Trophoblast cell (in vitro differentiated cells and primary cell): ENCODE measurements at regions not wholly inside any gene's neighbourhood (a gene's known extent, or its start where the extent isn't known, plus 50 kb on each side); places are given as distances from the start of the nearest gene placed in this dataset.

Source experiments
- DNase-seq, 2 donors: peaks; one replicate each; pipeline ENCODE4 v3.0.0-alpha.2; 2016
- H2AFZ ChIP-seq: 2 replicates; pipeline ENCODE4 v1.6.1; 2013; ENCODE audit warnings: low read length, moderate library complexity, mild to moderate bottlenecking; ENCODE audit not compliant: insufficient read depth, poor library complexity
- H2AK5ac ChIP-seq: 2 replicates; pipeline ENCODE4 v1.6.1; 2013; ENCODE audit warnings: mild to moderate bottlenecking, low read length
- H2BK120ac ChIP-seq: 2 replicates; pipeline ENCODE4 v1.6.1; 2013; ENCODE audit warnings: low read length, mild to moderate bottlenecking, moderate library complexity; ENCODE audit not compliant: insufficient read depth, poor library complexity
- H2BK12ac ChIP-seq: 2 replicates; pipeline ENCODE4 v1.6.1; 2013; ENCODE audit warnings: mild to moderate bottlenecking, low read length, moderate library complexity
- H2BK5ac ChIP-seq: 2 replicates; pipeline ENCODE4 v1.6.1; 2013; ENCODE audit warnings: low read length, low read depth, moderate library complexity, mild to moderate bottlenecking; ENCODE audit not compliant: poor library complexity
- H3K14ac ChIP-seq: 2 replicates; pipeline ENCODE4 v1.6.1; 2013; ENCODE audit warnings: mild to moderate bottlenecking, low read length
- H3K18ac ChIP-seq: 2 replicates; pipeline ENCODE4 v1.6.1; 2013; ENCODE audit warnings: mild to moderate bottlenecking, low read length
- H3K23ac ChIP-seq: 2 replicates; pipeline ENCODE4 v1.6.1; 2013; ENCODE audit warnings: low read length
- H3K27ac ChIP-seq: 2 replicates; pipeline ENCODE4 v1.5.1; 2013; ENCODE audit warnings: low read depth, mild to moderate bottlenecking, inconsistent platforms, low read length, moderate library complexity
- H3K27me3 ChIP-seq: 2 replicates; pipeline ENCODE4 v1.6.1; 2013; ENCODE audit warnings: inconsistent platforms, mild to moderate bottlenecking, low read length, moderate library complexity; ENCODE audit not compliant: insufficient read depth
- H3K36me3 ChIP-seq, 2 experiments: 1 replicate in 1 of 2; 2 replicates in 1 of 2; pipeline ENCODE4 v1.6.1; 2013; ENCODE audit warnings: low read length in 2 of 2, mild to moderate bottlenecking in 2 of 2, moderate library complexity in 1 of 2; ENCODE audit not compliant: insufficient read depth in 2 of 2, control insufficient read depth in 1 of 2
- H3K4ac ChIP-seq: 2 replicates; pipeline ENCODE4 v1.6.1; 2013; ENCODE audit warnings: low read depth, mild to moderate bottlenecking, low read length, moderate library complexity
- H3K4me1 ChIP-seq, 2 experiments: 1 replicate in 1 of 2; 2 replicates in 1 of 2; pipeline ENCODE4 v1.6.1; 2013; ENCODE audit warnings: low read length in 2 of 2, mild to moderate bottlenecking in 2 of 2, moderate library complexity in 1 of 2; ENCODE audit not compliant: insufficient read depth in 2 of 2, control insufficient read depth in 1 of 2
- H3K4me2 ChIP-seq: 2 replicates; pipeline ENCODE4 v1.6.1; 2013; ENCODE audit warnings: inconsistent platforms, mild to moderate bottlenecking, low read length, moderate library complexity
- H3K4me3 ChIP-seq: 2 replicates; pipeline ENCODE4 v1.5.1; 2013; ENCODE audit warnings: mild to moderate bottlenecking, low read depth, low read length, inconsistent platforms
- H3K79me1 ChIP-seq: one replicate; pipeline ENCODE4 v1.6.1; 2013; ENCODE audit warnings: low read length
- H3K79me2 ChIP-seq: 2 replicates; pipeline ENCODE4 v1.6.1; 2013; ENCODE audit warnings: low read length, mild to moderate bottlenecking; ENCODE audit not compliant: control insufficient read depth, insufficient read depth, poor library complexity
- H3K9ac ChIP-seq: 2 replicates; pipeline ENCODE4 v1.6.1; 2013; ENCODE audit warnings: mild to moderate bottlenecking, low read length
- H3K9me3 ChIP-seq: 2 replicates; pipeline ENCODE4 v1.6.1; 2013; ENCODE audit warnings: low read depth, mild to moderate bottlenecking, control low read depth, inconsistent platforms, low read length; ENCODE audit not compliant: insufficient read depth
- H4K12ac ChIP-seq: 2 replicates; pipeline ENCODE4 v1.6.1; 2013; ENCODE audit warnings: low read depth, mild to moderate bottlenecking, low read length, moderate library complexity
- H4K8ac ChIP-seq: 2 replicates; pipeline ENCODE4 v1.6.1; 2013; ENCODE audit warnings: low read depth, mild to moderate bottlenecking, low read length, moderate library complexity
- H4K91ac ChIP-seq: one replicate; pipeline ENCODE4 v1.6.1; 2013; ENCODE audit warnings: low read depth, mild to moderate bottlenecking, low read length, moderate library complexity
- WGBS: extraction: QIAGEN DNeasy Blood & Tissue Kit; methylation state at CpG from one replicate; pipeline ENCODE4 v1.1.7; 2013; ENCODE audit warnings: missing lambda C conversion rate; ENCODE audit not compliant: insufficient read length, insufficient coverage; ENCODE audit errors: extremely low coverage; 5-methylcytosine and 5-hydroxymethylcytosine counted together

GRCh38 chr6:119484598-119484997 lies 135.0 kb upstream of the MAN1A1 start:
- no CpG with 5 or more reads among the region's 5 CpGs for WGBS
- H3K27me3 ChIP-seq: no peaks in the 10 kb centered on the region

DNA sequence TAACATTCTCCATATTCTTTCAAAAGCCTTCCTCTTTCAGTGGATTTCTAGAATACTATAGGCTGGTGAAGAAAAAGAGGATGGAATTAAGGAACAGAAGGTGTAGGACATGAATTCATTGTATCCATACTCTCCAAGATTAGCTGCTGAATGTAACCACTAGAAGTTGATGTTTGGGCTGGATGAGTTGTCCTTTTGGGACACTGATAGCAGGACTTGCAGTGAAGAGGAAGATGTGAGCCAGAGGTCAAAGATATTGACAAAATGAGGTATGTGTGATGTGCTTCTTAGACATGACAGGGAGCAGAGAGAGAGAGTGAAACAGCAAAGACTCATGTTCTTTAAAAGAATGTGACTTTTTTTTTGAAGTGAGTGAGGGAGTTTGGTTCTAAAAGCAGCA lies 134.3 kb upstream of the MAN1A1 start:
- no peak overlapping the region for H3K18ac ChIP-seq
- H3K14ac ChIP-seq: no peak overlapping the region
- no peak overlapping the region for H2AK5ac ChIP-seq
- no peak overlapping the region for H2BK120ac ChIP-seq
- no peak overlapping the region for H3K4ac ChIP-seq
- H3K79me2 ChIP-seq: no peaks in the 10 kb centered on the region
- no peaks in the 10 kb centered on the region for H3K9me3 ChIP-seq
- H2AFZ ChIP-seq: no peak overlapping the region
- DNase-seq: no peak
- no peaks in the 10 kb centered on the region for H3K79me1 ChIP-seq
- no peak overlapping the region for H3K4me3 ChIP-seq
- H3K36me3 ChIP-seq: no peaks in the 10 kb centered on the region
- no peak overlapping the region for H4K12ac ChIP-seq
- H4K91ac ChIP-seq: no peak overlapping the region
- no peak overlapping the region for H2BK5ac ChIP-seq
- H2BK12ac ChIP-seq: no peak overlapping the region
- H3K27ac ChIP-seq: peak overlapping the region; percentile 46
- no peak overlapping the region for H3K23ac ChIP-seq
- no peaks in the 10 kb centered on the region for H3K27me3 ChIP-seq
- no peak overlapping the region for H4K8ac ChIP-seq
- peaks cover 4 to 5% of the 10 kb centered on the region in 2 experiments for H3K4me1 ChIP-seq
- H3K9ac ChIP-seq: no peak overlapping the region
- H3K4me2 ChIP-seq: no peak overlapping the region

More at GRCh38 chr6:119484598-119484997, 135.0 kb upstream of the MAN1A1 start:
- no peaks in the 10 kb centered on the region for H3K79me2 ChIP-seq
- peak overlapping the region; percentile 46 for H3K27ac ChIP-seq
- no peak overlapping the region for H2AK5ac ChIP-seq
- no peak overlapping the region for H3K9ac ChIP-seq
- peaks cover 4 to 5% of the 10 kb centered on the region in 2 experiments for H3K4me1 ChIP-seq
- H2BK120ac ChIP-seq: no peak overlapping the region
- H3K23ac ChIP-seq: no peak overlapping the region
- no peak overlapping the region for H3K18ac ChIP-seq
- no peak overlapping the region for H4K12ac ChIP-seq
- no peak overlapping the region for H3K14ac ChIP-seq
- no peaks in the 10 kb centered on the region for H3K9me3 ChIP-seq
- H3K36me3 ChIP-seq: no peaks in the 10 kb centered on the region
- H2BK12ac ChIP-seq: no peak overlapping the region
- H3K4ac ChIP-seq: no peak overlapping the region
- H3K4me2 ChIP-seq: no peak overlapping the region
- peak; percentile 83 to 91 for DNase-seq
- H2AFZ ChIP-seq: no peak overlapping the region
- H2BK5ac ChIP-seq: no peak overlapping the region
- H3K4me3 ChIP-seq: no peak overlapping the region
- H4K91ac ChIP-seq: no peak overlapping the region
- H3K79me1 ChIP-seq: no peaks in the 10 kb centered on the region
- H4K8ac ChIP-seq: no peak overlapping the region

GRCh38 chr6:119482850-119483285 lies 133.3 kb upstream of the MAN1A1 start:
- H3K36me3 ChIP-seq: no peaks in the 10 kb centered on the region
- H3K18ac ChIP-seq: no peak overlapping the region
- H3K9ac ChIP-seq: no peak overlapping the region
- H3K4ac ChIP-seq: no peak overlapping the region
- H2BK5ac ChIP-seq: no peak overlapping the region
- no peak overlapping the region for H2AFZ ChIP-seq
- no peak overlapping the region for H4K91ac ChIP-seq
- no peaks in the 10 kb centered on the region for H3K79me1 ChIP-seq
- no peak overlapping the region for H2BK12ac ChIP-seq
- H3K23ac ChIP-seq: no peak overlapping the region
- no peak overlapping the region for H2BK120ac ChIP-seq
- no CpG with 5 or more reads among the region's 4 CpGs for WGBS
- H4K12ac ChIP-seq: no peak overlapping the region
- H2AK5ac ChIP-seq: no peak overlapping the region
- DNase-seq: no peak
- no peak overlapping the region for H4K8ac ChIP-seq
- H3K14ac ChIP-seq: no peak overlapping the region
- H3K4me1 ChIP-seq: peaks cover 4 to 5% of the 10 kb centered on the region in 2 experiments
- H3K79me2 ChIP-seq: no peaks in the 10 kb centered on the region
- no peak overlapping the region for H3K27ac ChIP-seq
- H3K4me2 ChIP-seq: no peak overlapping the region
- H3K4me3 ChIP-seq: no peak overlapping the region
- H3K9me3 ChIP-seq: no peaks in the 10 kb centered on the region
- no peaks in the 10 kb centered on the region for H3K27me3 ChIP-seq

GRCh38 chr6:119481976-119482375 lies 132.4 kb upstream of the MAN1A1 start:
- H3K27me3 ChIP-seq: no peaks in the 10 kb centered on the region
- no peak overlapping the region for H2BK120ac ChIP-seq
- no peaks in the 10 kb centered on the region for H3K9me3 ChIP-seq
- peaks cover 4 to 5% of the 10 kb centered on the region in 2 experiments for H3K4me1 ChIP-seq
- no peak overlapping the region for H3K18ac ChIP-seq
- no peak overlapping the region for H4K12ac ChIP-seq
- no CpG with 5 or more reads among the region's 1 CpG for WGBS
- H3K9ac ChIP-seq: no peak overlapping the region
- no peak overlapping the region for H3K4ac ChIP-seq
- no peak overlapping the region for H2BK5ac ChIP-seq
- DNase-seq: no peak
- H3K27ac ChIP-seq: no peak overlapping the region
- H3K79me1 ChIP-seq: no peaks in the 10 kb centered on the region
- H2AK5ac ChIP-seq: no peak overlapping the region
- no peak overlapping the region for H2AFZ ChIP-seq
- no peaks in the 10 kb centered on the region for H3K36me3 ChIP-seq
- no peak overlapping the region for H2BK12ac ChIP-seq
- H3K14ac ChIP-seq: no peak overlapping the region
- no peaks in the 10 kb centered on the region for H3K79me2 ChIP-seq
- no peak overlapping the region for H3K4me3 ChIP-seq
- no peak overlapping the region for H3K23ac ChIP-seq
- no peak overlapping the region for H4K8ac ChIP-seq
- no peak overlapping the region for H3K4me2 ChIP-seq
- H4K91ac ChIP-seq: no peak overlapping the region
